ENCODE measurements at regions not wholly inside any gene's neighbourhood (a gene's known extent, or its start where the extent isn't known, plus 50 kb on each side); places are given as distances from the start of the nearest gene placed in this dataset.
"Not testable (repeated sequence)": the region's sequence is repeated elsewhere in the genome, so short reads cannot be mapped to it uniquely, and the experiment has no call there.

- intact Hi-C loops (cut with micrococcal nuclease) = not testable (repeated sequence)
These were observed 172.2 kb upstream of the KCTD7 start for GRCh38 chr7:66456431-66456830.

GRCh38 chr7:66458991-66459390 lies 169.7 kb upstream of the KCTD7 start:
- intact Hi-C loops (cut with micrococcal nuclease) = not testable (repeated sequence)

DNA sequence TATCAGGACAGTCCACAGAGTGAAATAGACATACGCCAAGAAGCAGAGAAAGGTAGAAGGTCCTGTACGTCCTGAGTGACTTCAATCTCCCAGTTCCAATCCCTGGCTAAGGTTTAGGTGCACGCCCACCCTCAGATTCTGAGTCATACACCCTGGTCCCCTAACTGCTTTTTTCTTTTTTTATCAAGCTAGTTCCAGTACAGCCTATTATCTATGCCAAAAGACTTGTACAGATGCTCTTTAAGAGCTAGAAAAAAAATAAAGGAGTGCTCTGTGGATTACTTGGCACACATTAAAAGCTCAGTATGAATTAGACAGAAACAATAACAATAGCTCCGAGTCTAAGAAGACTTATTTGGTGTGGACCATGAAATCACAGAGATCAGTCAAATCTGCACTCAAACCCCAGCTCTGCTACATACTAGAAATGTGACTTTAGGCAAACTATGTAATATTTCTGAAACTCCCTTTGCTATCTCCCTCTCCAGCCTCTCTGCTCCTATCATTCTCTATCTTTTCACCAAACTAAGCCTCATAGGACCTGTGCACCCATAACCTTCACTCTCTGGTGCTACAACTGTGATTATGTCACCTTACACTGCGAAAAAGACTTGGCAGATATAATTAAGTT lies 168.8 kb upstream of the KCTD7 start:
- intact Hi-C loops (cut with micrococcal nuclease) = not testable (repeated sequence)

DNA sequence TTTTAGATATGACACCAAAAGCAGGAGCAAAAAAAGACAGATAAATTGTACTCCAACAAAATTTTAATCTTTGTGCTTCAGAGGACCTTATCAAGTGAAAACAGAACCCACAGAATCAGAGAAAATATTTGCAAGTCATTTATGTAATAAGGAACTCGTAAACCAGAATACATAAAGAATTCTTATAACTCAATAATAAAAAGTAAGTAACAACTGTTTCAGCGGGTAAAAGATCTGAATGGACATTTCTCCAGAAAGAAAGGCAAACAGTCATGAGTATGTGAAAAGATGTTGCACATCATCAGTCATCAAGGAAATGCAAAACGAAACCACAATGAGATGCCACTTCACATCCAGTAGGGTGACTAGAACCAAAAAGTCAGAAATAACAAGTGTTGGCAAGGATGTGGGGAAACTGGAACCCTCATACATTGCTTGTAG lies 167.7 kb upstream of the KCTD7 start:
- intact Hi-C loops (cut with micrococcal nuclease) = no loop called here

GRCh38 chr7:66461397-66461796 lies 167.3 kb upstream of the KCTD7 start:
- intact Hi-C loops (cut with micrococcal nuclease) = not testable (repeated sequence)

DNA sequence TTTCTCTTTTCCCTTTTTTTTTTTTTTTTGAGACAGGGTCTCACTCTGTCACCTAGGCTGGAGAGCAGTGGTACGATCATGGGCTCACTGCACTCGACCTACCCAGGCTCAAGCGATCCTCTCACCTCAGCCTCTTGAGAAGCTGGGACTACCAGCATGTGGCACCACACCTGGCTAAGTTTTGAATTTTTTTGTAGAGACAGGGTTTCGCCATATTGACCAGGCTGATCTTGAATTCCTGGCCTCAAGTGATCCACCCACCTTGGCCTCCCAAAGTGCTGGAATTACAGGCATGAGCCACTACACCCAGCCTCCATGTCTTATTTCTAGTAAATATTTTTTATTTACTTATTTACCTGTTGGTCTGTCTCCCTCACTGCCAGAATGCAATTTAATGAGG lies 165.8 kb upstream of the KCTD7 start:
- intact Hi-C loops (cut with micrococcal nuclease) = not testable (repeated sequence)

DNA sequence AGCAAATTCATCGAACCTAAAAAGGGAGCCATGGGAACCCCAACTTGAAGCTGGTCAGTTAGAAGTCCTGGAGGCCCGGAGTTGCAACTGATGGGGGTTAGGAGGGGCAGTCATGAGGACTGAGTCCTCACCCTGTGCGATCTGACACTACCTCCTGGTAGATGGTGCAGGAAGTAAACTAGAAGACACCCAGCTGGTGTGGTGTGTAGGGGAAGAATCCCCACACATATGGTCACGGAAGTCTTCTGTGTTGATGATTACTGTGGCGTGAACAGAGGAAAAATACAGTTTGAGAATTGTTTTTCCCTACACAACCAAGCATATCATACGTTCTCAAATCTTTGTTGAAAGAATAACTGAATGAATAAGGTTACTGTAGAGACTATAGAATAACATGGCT lies 164.6 kb upstream of the KCTD7 start:
- intact Hi-C loops (cut with micrococcal nuclease) = no loop called here

GRCh38 chr7:66466081-66466600 lies 162.5 kb upstream of the KCTD7 start:
- intact Hi-C loops (cut with micrococcal nuclease) = no loop called here

DNA sequence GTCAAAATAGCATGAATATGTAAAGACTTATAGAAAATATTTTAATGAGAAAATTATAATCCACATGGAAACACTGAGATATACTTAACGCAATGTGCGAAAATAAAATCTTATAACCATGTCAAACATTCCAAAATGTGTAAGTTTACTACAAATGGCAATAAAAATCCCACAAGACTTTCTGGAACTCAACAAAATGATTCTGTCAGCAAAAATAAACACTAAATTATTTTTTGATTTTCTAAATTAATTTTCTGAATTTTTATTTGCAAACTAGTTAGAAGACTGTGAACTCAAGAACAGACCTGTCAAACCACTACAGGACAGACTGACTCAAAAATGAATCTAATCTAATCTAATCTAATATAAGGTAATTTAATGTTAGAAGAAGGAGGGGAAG lies 160.8 kb upstream of the KCTD7 start:
- intact Hi-C loops (cut with micrococcal nuclease) = no loop called here

GRCh38 chr7:66473064-66473463 lies 155.6 kb upstream of the KCTD7 start:
- intact Hi-C loops (cut with micrococcal nuclease) = not testable (repeated sequence)

GRCh38 chr7:66474441-66474840 lies 154.2 kb upstream of the KCTD7 start:
- intact Hi-C loops (cut with micrococcal nuclease) = no loop called here

GRCh38 chr7:66476056-66476455 lies 152.6 kb upstream of the KCTD7 start:
- intact Hi-C loops (cut with micrococcal nuclease) = not testable (repeated sequence)

GRCh38 chr7:66477822-66478397 lies 150.8 kb upstream of the KCTD7 start:
- intact Hi-C loops (cut with micrococcal nuclease) = not testable (repeated sequence)

GRCh38 chr7:66481229-66481628 lies 147.5 kb upstream of the KCTD7 start:
- intact Hi-C loops (cut with micrococcal nuclease) = not testable (repeated sequence)

GRCh38 chr7:66489065-66489464 lies 139.6 kb upstream of the KCTD7 start:
- intact Hi-C loops (cut with micrococcal nuclease) = not testable (repeated sequence)

GRCh38 chr7:66489741-66490140 lies 138.9 kb upstream of the KCTD7 start:
- intact Hi-C loops (cut with micrococcal nuclease) = loop anchor here (5.0 kb wide), 4 partner anchors 282 to 1822 kb away; partner anchors contain the start of genes TPST1, ZNF107 and ZNF92

- intact Hi-C loops (cut with micrococcal nuclease) = loop anchor here (5.0 kb wide), 4 partner anchors 284 to 1824 kb away; partner anchors contain the start of genes TPST1, ZNF107 and ZNF92
These were observed 137.7 kb upstream of the KCTD7 start for GRCh38 chr7:66490979-66491378.

DNA sequence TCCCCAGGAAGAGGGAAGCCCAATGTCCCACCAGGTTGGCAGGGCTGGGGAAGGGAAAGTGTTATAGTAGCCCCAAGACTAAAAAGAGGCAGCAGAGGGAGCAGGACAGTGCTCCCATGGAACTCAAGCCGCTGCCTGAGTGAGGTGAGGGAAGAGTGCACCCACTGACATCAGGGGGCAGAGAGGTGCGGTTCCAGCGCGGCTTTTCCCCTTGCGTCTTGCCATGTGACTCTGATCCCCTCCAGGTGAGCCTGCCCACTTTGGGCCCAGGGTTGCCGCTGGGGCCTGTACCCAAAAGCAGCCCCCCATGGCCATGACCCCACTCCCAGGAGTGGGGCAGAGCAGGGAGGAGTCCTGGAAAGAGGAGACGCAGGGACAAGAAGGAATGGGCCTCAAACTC lies 136.3 kb upstream of the KCTD7 start:
- intact Hi-C loops (cut with micrococcal nuclease) = loop anchor here (2.0 to 5.0 kb wide), 5 partner anchors 285 to 1825 kb away; partner anchors contain the start of genes TPST1, VKORC1L1, ZNF107 and ZNF92

DNA sequence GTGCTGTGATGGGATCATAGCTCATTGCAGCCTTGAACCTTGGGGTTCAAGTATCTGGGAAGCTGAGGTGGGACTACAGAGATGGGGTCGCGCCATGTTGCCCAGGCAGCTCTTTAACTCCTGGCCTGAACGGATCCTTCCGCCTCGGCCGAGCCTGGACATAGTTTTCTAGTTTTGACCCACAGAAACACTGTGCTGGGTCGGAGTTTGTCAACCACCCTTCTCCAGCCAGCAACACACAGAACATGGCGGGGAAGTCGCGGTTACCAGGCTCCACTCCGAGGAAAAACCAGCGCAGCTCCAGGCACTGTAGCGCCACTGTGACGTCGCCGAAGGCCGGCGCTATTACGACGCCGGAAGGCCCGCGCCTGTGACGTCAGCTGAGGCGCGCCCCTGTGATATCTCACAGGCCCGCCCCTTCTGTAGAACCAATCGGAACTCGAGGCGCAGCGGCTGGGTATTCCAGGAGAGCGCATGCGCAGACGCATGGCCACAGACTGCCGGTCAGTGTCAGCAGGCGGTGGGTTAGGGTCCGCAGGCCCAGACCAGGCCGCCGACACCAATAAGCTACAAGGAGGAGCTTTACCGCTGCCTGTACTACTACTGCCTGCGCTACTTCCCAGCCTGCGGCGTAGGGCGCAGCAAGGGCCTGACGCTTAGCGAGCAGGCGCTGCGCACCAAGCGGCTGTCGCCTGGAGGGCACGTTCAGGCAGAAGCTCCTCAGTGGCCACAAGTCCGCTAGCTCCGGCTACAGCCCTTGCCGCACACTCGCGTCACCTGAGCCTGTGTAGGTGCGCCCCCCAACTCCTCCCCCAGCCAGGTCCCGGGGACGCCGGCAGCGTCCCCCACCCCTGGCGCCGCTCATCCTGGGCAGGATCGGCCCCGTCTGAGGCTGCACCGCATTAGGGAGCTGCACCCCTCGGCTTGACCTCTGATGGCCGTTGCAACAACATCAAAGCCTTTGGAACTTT lies 135.2 kb upstream of the KCTD7 start:
- intact Hi-C loops (cut with micrococcal nuclease) = loop anchor here (1.0 to 5.0 kb wide), 19 partner anchors 13 to 1826 kb away; partner anchors contain the start of genes ASL, CRCP, GUSB and KCTD7

DNA sequence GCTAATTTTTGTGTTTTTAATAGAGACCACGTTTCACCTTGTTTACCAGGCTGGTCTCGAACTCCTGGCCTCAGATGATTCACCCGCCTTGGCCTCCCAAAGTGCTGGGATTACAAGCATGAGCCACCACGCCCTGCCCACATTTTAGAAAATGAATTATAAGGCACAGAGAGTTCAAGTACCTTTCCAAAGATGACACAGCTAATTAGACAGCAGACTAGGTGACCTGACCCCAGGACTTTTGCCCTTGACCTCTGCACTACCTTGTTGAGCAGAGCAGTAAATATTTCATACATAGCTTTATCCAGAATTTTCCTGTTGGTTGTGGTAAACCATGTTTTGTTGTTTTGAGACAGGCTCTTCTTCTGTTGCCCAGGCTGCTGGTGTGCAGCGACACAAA lies 131.3 kb upstream of the KCTD7 start:
- intact Hi-C loops (cut with micrococcal nuclease) = no loop called here

DNA sequence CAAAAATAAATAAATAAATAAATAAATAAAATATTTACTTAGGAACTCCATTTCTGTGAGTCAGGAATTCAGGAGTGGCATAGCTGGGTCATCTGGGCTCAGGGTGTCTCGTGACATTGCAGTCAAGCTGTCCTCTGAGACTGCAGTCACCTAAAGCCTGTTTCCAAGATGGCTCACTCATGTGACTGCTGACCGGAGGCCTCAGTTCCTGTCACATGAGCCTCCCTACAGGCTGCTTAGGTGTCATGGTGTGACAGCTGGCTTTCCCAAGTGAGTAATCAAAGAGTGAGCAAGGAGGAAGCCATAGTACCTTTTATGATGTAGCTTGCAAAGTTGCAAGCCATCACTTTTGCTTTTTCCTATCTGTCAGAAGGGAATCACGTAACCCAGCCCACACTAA lies 128.6 kb upstream of the KCTD7 start:
- intact Hi-C loops (cut with micrococcal nuclease) = no loop called here
